GM12878 (cell line): ENCODE measurements at regions not wholly inside any gene's neighbourhood (a gene's known extent, or its start where the extent isn't known, plus 50 kb on each side); places are given as distances from the start of the nearest gene placed in this dataset.

ENCODE experiments used
- ATAC-seq: fragments of 200-7000 bp; cut with Tn5 transposase; 3 replicates; pipeline ENCODE4 v1.9.1; 2020; ENCODE audit warnings: mild to moderate bottlenecking, moderate library complexity
- BruUV-seq: library from RNA; stranded (reverse); fragments of 400-500 nt; replicated peaks from 2 replicates; lab custom pipeline; 2021; lab: Mats Ljungman, UMichigan
- CTCF ChIA-PET: fragments of 300-600 bp; sonication (Branson Sonifier 250); formaldehyde crosslinking; extraction: SDS; loops from one replicate; lab custom pipeline; 2021; ENCODE audit warnings: inconsistent platforms; lab: Yijun Ruan, JAX
- POLR2A ChIA-PET: fragments of 350-600 bp; formaldehyde crosslinking; extraction: SDS; loops from one replicate; lab custom pipeline; 2021; ENCODE audit warnings: inconsistent platforms; lab: Charles Lee
- RAD21 ChIA-PET: fragments of 300-600 bp; sonication (Branson Sonifier 250); formaldehyde crosslinking; loops from one replicate; lab custom pipeline; 2023; ENCODE audit warnings: antibody characterized with exemption; ENCODE audit not compliant: unreplicated experiment; lab: Charles Lee
- SMC1A ChIA-PET: fragments of 300-600 bp; sonication (Branson Sonifier 250); formaldehyde crosslinking; loops from one replicate; lab custom pipeline; 2023; ENCODE audit not compliant: unreplicated experiment, uncharacterized antibody; lab: Charles Lee
- DNase-seq: peaks from one replicate; pipeline ENCODE4 v3.0.0-alpha.2; 2011; ENCODE audit warnings: low read depth, low spot score
- FAIRE-seq: peaks from 3 replicates; lab custom pipeline; 2011; peaks lifted over from hg19 to GRCh38; lab: Jason Lieb, UNC
- H2AFZ ChIP-seq: 2 replicates; pipeline ENCODE4 v1.6.0; 2011; ENCODE audit warnings: low read depth, low read length, control low read depth; ENCODE audit not compliant: control insufficient read depth
- H3K27ac ChIP-seq: 2 replicates; pipeline ENCODE4 v1.5.1; 2011; ENCODE audit warnings: control low read depth; ENCODE audit not compliant: control insufficient read depth, insufficient read depth
- H3K27me3 ChIP-seq, 2 experiments: replicated peaks in 1 of 2; 2 replicates each; pipeline versions ENCODE4 v1.6.0 to v1.6.1; 2011; ENCODE audit warnings: low read length in 1 of 2; ENCODE audit not compliant: control insufficient read depth in 2 of 2, insufficient read depth in 2 of 2
- H3K36me3 ChIP-seq, 2 experiments: 2 replicates each; pipeline ENCODE4 v1.5.1; 2011; ENCODE audit warnings: low read length in 1 of 2; ENCODE audit not compliant: control insufficient read depth in 2 of 2, insufficient read depth in 2 of 2
- H3K4me1 ChIP-seq: 2 replicates; pipeline ENCODE4 v1.6.1; 2011; ENCODE audit warnings: mild to moderate bottlenecking, low read length, moderate library complexity, mixed read lengths; ENCODE audit not compliant: control insufficient read depth, insufficient read depth
- H3K4me2 ChIP-seq: 2 replicates; pipeline ENCODE4 v1.6.0; 2011; ENCODE audit warnings: control low read depth; ENCODE audit not compliant: control insufficient read depth, insufficient read depth
- H3K4me3 ChIP-seq: fragments of 200-600 bp; sonication (generic); 2 replicates; pipeline ENCODE4 v1.5.1; 2016
- H3K79me2 ChIP-seq: 2 replicates; pipeline ENCODE4 v1.6.0; 2011; ENCODE audit warnings: low read length; ENCODE audit not compliant: control insufficient read depth, insufficient read depth
- H3K9ac ChIP-seq: 2 replicates; pipeline ENCODE4 v1.8.0; 2011; ENCODE audit warnings: low read length, control low read depth, mixed read lengths; ENCODE audit not compliant: control insufficient read depth, insufficient read depth
- H3K9me3 ChIP-seq: replicated peaks from 3 replicates; pipeline ENCODE4 v1.5.1; 2011; ENCODE audit warnings: mild to moderate bottlenecking, low read length; ENCODE audit not compliant: control insufficient read depth, insufficient read depth
- H4K20me1 ChIP-seq: 2 replicates; pipeline ENCODE4 v1.6.0; 2011; ENCODE audit not compliant: control insufficient read depth, insufficient read depth
- MEF2A ChIP-seq: IDR thresholded peaks from 2 replicates; pipeline ENCODE4 v1.6.1; 2011; ENCODE audit warnings: low read depth, mild to moderate bottlenecking, low read length, moderate library complexity; ENCODE audit not compliant: insufficient read depth
- MXI1 ChIP-seq: fragments of 150-350 bp; IDR thresholded peaks from 2 replicates; pipeline ENCODE4 v1.6.1; 2011; ENCODE audit warnings: low read depth, mild to moderate bottlenecking, inconsistent platforms, low read length, improper control_type of control experiment
- NFIC ChIP-seq: IDR thresholded peaks from 2 replicates; pipeline ENCODE4 v1.6.1; 2012; ENCODE audit warnings: low read depth, mild to moderate bottlenecking, inconsistent platforms, low read length, moderate library complexity
- SIN3A ChIP-seq: IDR thresholded peaks from 2 replicates; pipeline ENCODE4 v1.6.1; 2012; ENCODE audit warnings: low read depth, low read length, improper control_type of control experiment
- STAT1 ChIP-seq: fragments of 450-650 bp; conservative IDR thresholded peaks from 2 replicates; pipeline ENCODE4 v1.6.1; 2014; ENCODE audit warnings: antibody characterized with exemption, mild to moderate bottlenecking
- TBL1XR1 ChIP-seq: IDR thresholded peaks from 2 replicates; pipeline ENCODE4 v1.6.1; 2012; ENCODE audit warnings: low read depth, low read length, improper control_type of control experiment
- TCF7 ChIP-seq: IDR thresholded peaks from 2 replicates; pipeline ENCODE4 v1.6.1; 2014; ENCODE audit warnings: antibody characterized with exemption, borderline replicate concordance
- YY1 ChIP-seq: IDR thresholded peaks from 2 replicates; pipeline ENCODE4 v1.6.1; 2011; ENCODE audit warnings: low read depth, mild to moderate bottlenecking, low read length
- ZBED1 ChIP-seq: IDR thresholded peaks from 2 replicates; pipeline ENCODE4 v1.6.1; 2016; ENCODE audit warnings: borderline replicate concordance
- WGBS: methylation state at CpG from one replicate; pipeline ENCODE4 v1.1.6; 2016; ENCODE audit warnings: low lambda C conversion rate; ENCODE audit not compliant: insufficient replicate concordance, insufficient coverage; ENCODE audit errors: missing lambda C conversion rate; 5-methylcytosine and 5-hydroxymethylcytosine counted together
- in situ Hi-C: fragments of 300-500 bp; cut with MboI; formaldehyde crosslinking; loops from 9 replicates; pipeline ENCODE4 v1.14.3; 2018; ENCODE audit warnings: mixed read lengths
- intact Hi-C: fragments of 100-400 bp; cut with micrococcal nuclease; formaldehyde crosslinking; loops from one replicate; pipeline ENCODE4 v1.14.2; 2022; ENCODE audit not compliant: unreplicated experiment
- TF ChIP-seq, protein P1 (sequence below): IDR thresholded peaks from 2 replicates; pipeline ENCODE4 v1.6.1; 2011; ENCODE audit warnings: borderline replicate concordance, low read depth, mild to moderate bottlenecking, moderate library complexity, low read length; ENCODE audit not compliant: insufficient read depth, poor library complexity, severe bottlenecking
- TF ChIP-seq, protein P2 (sequence below): fragments of 450-650 bp; conservative IDR thresholded peaks from 2 replicates; pipeline ENCODE4 v1.6.1; 2017; ENCODE audit warnings: mild to moderate bottlenecking, moderate library complexity
- TF ChIP-seq, protein P3 (sequence below): fragments of 450-650 bp; IDR thresholded peaks from 2 replicates; pipeline ENCODE4 v1.6.1; 2017; ENCODE audit warnings: mild to moderate bottlenecking, low read depth, inconsistent platforms; ENCODE audit not compliant: poor library complexity, severe bottlenecking
- TF ChIP-seq, protein P4 (sequence below): fragments of 450-650 bp; formaldehyde crosslinking; IDR thresholded peaks from 2 replicates; pipeline ENCODE4 v1.4.0; 2022; ENCODE audit warnings: mild to moderate bottlenecking, moderate library complexity

DNA sequence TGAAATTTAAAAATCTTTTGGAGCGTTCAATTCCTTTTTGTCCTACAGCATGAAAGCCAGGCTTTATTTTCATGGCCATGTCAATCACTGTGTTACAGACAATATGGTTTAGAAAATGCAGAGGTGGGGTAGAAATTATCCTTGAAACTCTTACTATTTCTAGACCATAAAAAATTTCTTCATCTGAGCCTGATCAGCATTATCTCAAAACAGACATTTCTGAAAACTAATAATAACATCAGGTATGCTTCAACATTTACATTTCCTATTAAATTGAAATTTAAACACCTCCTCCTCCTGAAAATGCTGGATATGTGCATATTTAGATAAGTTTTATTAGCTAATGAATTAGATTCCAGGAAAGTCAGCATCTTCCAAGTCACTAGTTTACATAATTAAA lies 570.6 kb downstream of the RIT2 start (continued):
- TF ChIP-seq, protein P1, sequence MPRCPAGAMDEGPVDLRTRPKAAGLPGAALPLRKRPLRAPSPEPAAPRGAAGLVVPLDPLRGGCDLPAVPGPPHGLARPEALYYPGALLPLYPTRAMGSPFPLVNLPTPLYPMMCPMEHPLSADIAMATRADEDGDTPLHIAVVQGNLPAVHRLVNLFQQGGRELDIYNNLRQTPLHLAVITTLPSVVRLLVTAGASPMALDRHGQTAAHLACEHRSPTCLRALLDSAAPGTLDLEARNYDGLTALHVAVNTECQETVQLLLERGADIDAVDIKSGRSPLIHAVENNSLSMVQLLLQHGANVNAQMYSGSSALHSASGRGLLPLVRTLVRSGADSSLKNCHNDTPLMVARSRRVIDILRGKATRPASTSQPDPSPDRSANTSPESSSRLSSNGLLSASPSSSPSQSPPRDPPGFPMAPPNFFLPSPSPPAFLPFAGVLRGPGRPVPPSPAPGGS: no peak
- no peak for TF ChIP-seq TCF7
- no peak for TF ChIP-seq MXI1
- TF ChIP-seq, protein P2, sequence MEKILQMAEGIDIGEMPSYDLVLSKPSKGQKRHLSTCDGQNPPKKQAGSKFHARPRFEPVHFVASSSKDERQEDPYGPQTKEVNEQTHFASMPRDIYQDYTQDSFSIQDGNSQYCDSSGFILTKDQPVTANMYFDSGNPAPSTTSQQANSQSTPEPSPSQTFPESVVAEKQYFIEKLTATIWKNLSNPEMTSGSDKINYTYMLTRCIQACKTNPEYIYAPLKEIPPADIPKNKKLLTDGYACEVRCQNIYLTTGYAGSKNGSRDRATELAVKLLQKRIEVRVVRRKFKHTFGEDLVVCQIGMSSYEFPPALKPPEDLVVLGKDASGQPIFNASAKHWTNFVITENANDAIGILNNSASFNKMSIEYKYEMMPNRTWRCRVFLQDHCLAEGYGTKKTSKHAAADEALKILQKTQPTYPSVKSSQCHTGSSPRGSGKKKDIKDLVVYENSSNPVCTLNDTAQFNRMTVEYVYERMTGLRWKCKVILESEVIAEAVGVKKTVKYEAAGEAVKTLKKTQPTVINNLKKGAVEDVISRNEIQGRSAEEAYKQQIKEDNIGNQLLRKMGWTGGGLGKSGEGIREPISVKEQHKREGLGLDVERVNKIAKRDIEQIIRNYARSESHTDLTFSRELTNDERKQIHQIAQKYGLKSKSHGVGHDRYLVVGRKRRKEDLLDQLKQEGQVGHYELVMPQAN: no peak
- no peak for TF ChIP-seq NFIC
- TF ChIP-seq, protein P3, sequence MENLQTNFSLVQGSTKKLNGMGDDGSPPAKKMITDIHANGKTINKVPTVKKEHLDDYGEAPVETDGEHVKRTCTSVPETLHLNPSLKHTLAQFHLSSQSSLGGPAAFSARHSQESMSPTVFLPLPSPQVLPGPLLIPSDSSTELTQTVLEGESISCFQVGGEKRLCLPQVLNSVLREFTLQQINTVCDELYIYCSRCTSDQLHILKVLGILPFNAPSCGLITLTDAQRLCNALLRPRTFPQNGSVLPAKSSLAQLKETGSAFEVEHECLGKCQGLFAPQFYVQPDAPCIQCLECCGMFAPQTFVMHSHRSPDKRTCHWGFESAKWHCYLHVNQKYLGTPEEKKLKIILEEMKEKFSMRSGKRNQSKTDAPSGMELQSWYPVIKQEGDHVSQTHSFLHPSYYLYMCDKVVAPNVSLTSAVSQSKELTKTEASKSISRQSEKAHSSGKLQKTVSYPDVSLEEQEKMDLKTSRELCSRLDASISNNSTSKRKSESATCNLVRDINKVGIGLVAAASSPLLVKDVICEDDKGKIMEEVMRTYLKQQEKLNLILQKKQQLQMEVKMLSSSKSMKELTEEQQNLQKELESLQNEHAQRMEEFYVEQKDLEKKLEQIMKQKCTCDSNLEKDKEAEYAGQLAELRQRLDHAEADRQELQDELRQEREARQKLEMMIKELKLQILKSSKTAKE: no peak
- TF ChIP-seq, all 136 proteins: peak for 0

DNA sequence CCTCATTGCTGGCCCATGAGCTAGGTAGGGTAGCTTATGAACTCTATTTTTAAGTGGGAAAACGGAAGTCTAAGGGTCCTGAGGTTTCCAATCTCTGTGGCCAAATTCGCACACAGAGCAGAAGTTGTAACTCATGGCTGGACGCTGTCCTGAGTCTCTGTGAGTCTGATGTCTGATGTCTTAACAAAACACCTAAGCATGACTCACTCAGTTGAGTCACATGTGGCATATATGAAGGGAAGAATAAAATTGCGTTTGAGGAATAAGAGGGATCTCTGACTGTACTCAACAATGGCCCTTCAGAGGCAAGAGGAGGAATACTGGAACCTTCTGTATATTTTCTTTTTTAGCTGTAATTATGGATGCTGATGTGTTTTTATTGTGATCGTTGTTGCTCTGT lies 569.7 kb downstream of the RIT2 start:
- WGBS: 26% methylated on average over 5 of the region's 5 CpGs
- H4K20me1 ChIP-seq: no peaks in the 10 kb centered on the region
- RAD21 ChIA-PET: no interaction called here
- CTCF ChIA-PET: interaction anchor here (1.0 kb wide), 2 partner anchors 21 to 493 kb away, joined by 3 read pairs; no protein-coding TSS in a partner anchor
- FAIRE-seq: no peak
- no peaks in the 10 kb centered on the region for H3K27me3 ChIP-seq
- H3K27ac ChIP-seq: no peak overlapping the region
- POLR2A ChIA-PET: no interaction called here
- intact Hi-C loops: no loop called here
- BruUV-seq: no TSS peak
- H3K79me2 ChIP-seq: no peaks in the 10 kb centered on the region
- no peak overlapping the region for H3K4me2 ChIP-seq
- DNase-seq: no peak
- H3K9ac ChIP-seq: no peak overlapping the region
- ATAC-seq: no peak
- H3K4me1 ChIP-seq: no peaks in the 10 kb centered on the region
- no peak overlapping the region for H3K4me3 ChIP-seq
- no peak overlapping the region for H2AFZ ChIP-seq
- SMC1A ChIA-PET: interaction anchor here (0.9 to 1.0 kb wide), 2 partner anchors 19 to 30 kb away, joined by 3 to 5 read pairs; no protein-coding TSS in a partner anchor
- H3K36me3 ChIP-seq: no peaks in the 10 kb centered on the region
- in situ Hi-C loops: no loop called here
- H3K9me3 ChIP-seq: no peaks in the 10 kb centered on the region
- TF ChIP-seq STAT1 (no peak), YY1 (no peak), MEF2A (no peak), SIN3A (no peak), TBL1XR1 (no peak), ZBED1 (no peak)
- TF ChIP-seq, protein P4, sequence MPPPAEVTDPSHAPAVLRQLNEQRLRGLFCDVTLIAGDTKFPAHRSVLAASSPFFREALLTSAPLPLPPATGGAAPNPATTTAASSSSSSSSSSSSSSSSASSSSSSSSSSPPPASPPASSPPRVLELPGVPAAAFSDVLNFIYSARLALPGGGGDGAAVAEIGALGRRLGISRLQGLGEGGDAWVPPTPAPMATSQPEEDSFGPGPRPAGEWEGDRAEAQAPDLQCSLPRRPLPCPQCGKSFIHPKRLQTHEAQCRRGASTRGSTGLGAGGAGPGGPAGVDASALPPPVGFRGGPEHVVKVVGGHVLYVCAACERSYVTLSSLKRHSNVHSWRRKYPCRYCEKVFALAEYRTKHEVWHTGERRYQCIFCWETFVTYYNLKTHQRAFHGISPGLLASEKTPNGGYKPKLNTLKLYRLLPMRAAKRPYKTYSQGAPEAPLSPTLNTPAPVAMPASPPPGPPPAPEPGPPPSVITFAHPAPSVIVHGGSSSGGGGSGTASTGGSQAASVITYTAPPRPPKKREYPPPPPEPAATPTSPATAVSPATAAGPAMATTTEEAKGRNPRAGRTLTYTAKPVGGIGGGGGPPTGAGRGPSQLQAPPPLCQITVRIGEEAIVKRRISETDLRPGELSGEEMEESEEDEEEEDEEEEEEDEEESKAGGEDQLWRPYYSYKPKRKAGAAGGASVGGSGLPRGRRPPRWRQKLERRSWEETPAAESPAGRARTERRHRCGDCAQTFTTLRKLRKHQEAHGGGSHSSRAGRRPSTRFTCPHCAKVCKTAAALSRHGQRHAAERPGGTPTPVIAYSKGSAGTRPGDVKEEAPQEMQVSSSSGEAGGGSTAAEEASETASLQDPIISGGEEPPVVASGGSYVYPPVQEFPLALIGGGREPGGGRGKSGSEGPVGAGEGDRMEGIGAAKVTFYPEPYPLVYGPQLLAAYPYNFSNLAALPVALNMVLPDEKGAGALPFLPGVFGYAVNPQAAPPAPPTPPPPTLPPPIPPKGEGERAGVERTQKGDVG (CRISPR knock-in tag): no peak
